SJSA1 (cell line): ENCODE measurements at regions not wholly inside any gene's neighbourhood (a gene's known extent, or its start where the extent isn't known, plus 50 kb on each side); places are given as distances from the start of the nearest gene placed in this dataset.

ENCODE experiments used
- DNase-seq, 2 experiments: peaks; one replicate each; pipeline ENCODE4 v3.0.0-alpha.2; 2015 to 2020; ENCODE audit warnings: low spot score in 2 of 2, low read depth in 1 of 2
- H3K27ac ChIP-seq: fragments of 250-450 bp; sonication (Bioruptor Pico); 2 replicates; pipeline ENCODE4 v1.5.1; 2020; ENCODE audit warnings: mild to moderate bottlenecking, moderate library complexity
- H3K27me3 ChIP-seq: fragments of 250-450 bp; sonication (Bioruptor Pico); replicated peaks from 2 replicates; pipeline ENCODE4 v1.5.1; 2020; ENCODE audit warnings: mild to moderate bottlenecking, moderate library complexity
- H3K36me3 ChIP-seq: fragments of 250-450 bp; sonication (Bioruptor Pico); 2 replicates; pipeline ENCODE4 v1.5.1; 2020; ENCODE audit warnings: mild to moderate bottlenecking
- H3K4me1 ChIP-seq: fragments of 250-450 bp; sonication (Bioruptor Pico); replicated peaks from 2 replicates; pipeline ENCODE4 v1.6.1; 2021; ENCODE audit warnings: mild to moderate bottlenecking
- H3K4me3 ChIP-seq: fragments of 250-450 bp; sonication (Bioruptor Pico); 2 replicates; pipeline ENCODE4 v1.5.1; 2020; ENCODE audit warnings: mild to moderate bottlenecking
- H3K9me3 ChIP-seq: fragments of 250-450 bp; sonication (Bioruptor Pico); replicated peaks from 2 replicates; pipeline ENCODE4 v1.5.1; 2020; ENCODE audit warnings: mild to moderate bottlenecking

- Histone ChIP-seq H3K9me3 (no peaks in the 10 kb centered on the region), H3K27me3 (no peaks in the 10 kb centered on the region), H3K36me3 (no peaks in the 10 kb centered on the region), H3K4me3 (no peak overlapping the region), H3K27ac (no peak overlapping the region), H3K4me1 (no peaks in the 10 kb centered on the region)
- no peak for DNase-seq
These were observed 489.7 kb upstream of the RGS18 start for GRCh38 chr1:191668525-191668924.

- Histone ChIP-seq H3K4me1 (no peaks in the 10 kb centered on the region), H3K4me3 (no peak overlapping the region), H3K9me3 (no peaks in the 10 kb centered on the region), H3K27ac (no peak overlapping the region), H3K27me3 (no peaks in the 10 kb centered on the region), H3K36me3 (no peaks in the 10 kb centered on the region)
- no peak for DNase-seq
These were observed 488.6 kb upstream of the RGS18 start for GRCh38 chr1:191669629-191670028.

GRCh38 chr1:191671236-191671635 is 487.0 kb upstream of the RGS18 start:
- Histone ChIP-seq H3K36me3 (no peaks in the 10 kb centered on the region), H3K9me3 (no peaks in the 10 kb centered on the region; the same call in 1 of the 2 replicates), H3K27ac (no peak overlapping the region), H3K4me1 (no peaks in the 10 kb centered on the region), H3K27me3 (no peaks in the 10 kb centered on the region), H3K4me3 (no peak overlapping the region)
- DNase-seq, result no peak

- peaks cover 2% of the 10 kb centered on the region; the same call in 1 of the 2 replicates for H3K9me3 ChIP-seq
These were observed 483.6 kb upstream of the RGS18 start for GRCh38 chr1:191674626-191675179.

GRCh38 chr1:191675856-191676783 is 482.1 kb upstream of the RGS18 start:
- Histone ChIP-seq H3K4me3 (no peak overlapping the region), H3K36me3 (no peaks in the 10 kb centered on the region), H3K4me1 (no peaks in the 10 kb centered on the region), H3K27ac (no peak overlapping the region), H3K27me3 (no peaks in the 10 kb centered on the region), H3K9me3 (peaks cover 2% of the 10 kb centered on the region; the same call in 1 of the 2 replicates)
- DNase-seq, result no peak

More at GRCh38 chr1:191674626-191675179, 483.6 kb upstream of the RGS18 start:
- Histone ChIP-seq H3K27me3 (no peaks in the 10 kb centered on the region), H3K4me3 (no peak overlapping the region), H3K4me1 (no peaks in the 10 kb centered on the region), H3K36me3 (no peaks in the 10 kb centered on the region), H3K27ac (no peak overlapping the region)
- no peak for DNase-seq

GRCh38 chr1:191685669-191686068 is 472.6 kb upstream of the RGS18 start:
- no peak for DNase-seq
- H3K4me1 ChIP-seq, result no peaks in the 10 kb centered on the region
- no peaks in the 10 kb centered on the region for H3K9me3 ChIP-seq
- H3K27me3 ChIP-seq, result no peaks in the 10 kb centered on the region
- H3K36me3 ChIP-seq, result no peaks in the 10 kb centered on the region
- H3K27ac ChIP-seq, result no peak overlapping the region
- H3K4me3 ChIP-seq, result no peak overlapping the region

GRCh38 chr1:191687721-191688120 is 470.5 kb upstream of the RGS18 start:
- Histone ChIP-seq H3K27ac (no peak overlapping the region), H3K4me1 (no peaks in the 10 kb centered on the region), H3K4me3 (no peak overlapping the region), H3K27me3 (no peaks in the 10 kb centered on the region), H3K36me3 (no peaks in the 10 kb centered on the region), H3K9me3 (no peaks in the 10 kb centered on the region)
- DNase-seq, result no peak

- no peak for DNase-seq
- Histone ChIP-seq H3K36me3 (no peaks in the 10 kb centered on the region), H3K4me1 (no peaks in the 10 kb centered on the region), H3K27me3 (no peaks in the 10 kb centered on the region), H3K4me3 (no peak overlapping the region), H3K9me3 (no peaks in the 10 kb centered on the region), H3K27ac (no peak overlapping the region)
These were observed 467.3 kb upstream of the RGS18 start for GRCh38 chr1:191690931-191691330.

GRCh38 chr1:191693797-191694196 is 464.5 kb upstream of the RGS18 start:
- H3K4me1 ChIP-seq, result no peaks in the 10 kb centered on the region
- H3K27ac ChIP-seq, result no peak overlapping the region
- no peak overlapping the region for H3K4me3 ChIP-seq
- DNase-seq, result no peak
- no peaks in the 10 kb centered on the region for H3K9me3 ChIP-seq
- H3K36me3 ChIP-seq, result no peaks in the 10 kb centered on the region
- no peaks in the 10 kb centered on the region for H3K27me3 ChIP-seq

- Histone ChIP-seq H3K36me3 (no peaks in the 10 kb centered on the region), H3K27ac (no peak overlapping the region), H3K9me3 (no peaks in the 10 kb centered on the region; the same call in 1 of the 2 replicates), H3K4me1 (no peaks in the 10 kb centered on the region), H3K27me3 (no peaks in the 10 kb centered on the region), H3K4me3 (no peak overlapping the region)
- no peak for DNase-seq
These were observed 462.4 kb upstream of the RGS18 start for GRCh38 chr1:191695865-191696264.

GRCh38 chr1:191696354-191696753 is 461.9 kb upstream of the RGS18 start:
- no peaks in the 10 kb centered on the region for H3K36me3 ChIP-seq
- no peak for DNase-seq
- no peak overlapping the region for H3K27ac ChIP-seq
- no peaks in the 10 kb centered on the region; the same call in 1 of the 2 replicates for H3K9me3 ChIP-seq
- no peaks in the 10 kb centered on the region for H3K27me3 ChIP-seq
- no peaks in the 10 kb centered on the region for H3K4me1 ChIP-seq
- no peak overlapping the region for H3K4me3 ChIP-seq

GRCh38 chr1:191697556-191697955 is 460.7 kb upstream of the RGS18 start:
- Histone ChIP-seq H3K27me3 (no peaks in the 10 kb centered on the region), H3K4me1 (no peaks in the 10 kb centered on the region), H3K9me3 (no peaks in the 10 kb centered on the region; the same call in 1 of the 2 replicates), H3K36me3 (no peaks in the 10 kb centered on the region), H3K27ac (no peak overlapping the region), H3K4me3 (no peak overlapping the region)
- no peak for DNase-seq

- Histone ChIP-seq H3K4me3 (no peak overlapping the region), H3K27ac (no peak overlapping the region), H3K9me3 (no peaks in the 10 kb centered on the region; the same call in 1 of the 2 replicates), H3K4me1 (no peaks in the 10 kb centered on the region), H3K27me3 (no peaks in the 10 kb centered on the region), H3K36me3 (no peaks in the 10 kb centered on the region)
- DNase-seq, result no peak
These were observed 460.0 kb upstream of the RGS18 start for GRCh38 chr1:191698246-191698645.

GRCh38 chr1:191699343-191699742 is 458.9 kb upstream of the RGS18 start:
- no peak overlapping the region for H3K4me3 ChIP-seq
- H3K4me1 ChIP-seq, result no peaks in the 10 kb centered on the region
- no peaks in the 10 kb centered on the region; the same call in 1 of the 2 replicates for H3K9me3 ChIP-seq
- H3K36me3 ChIP-seq, result no peaks in the 10 kb centered on the region
- no peak for DNase-seq
- no peak overlapping the region for H3K27ac ChIP-seq
- H3K27me3 ChIP-seq, result no peaks in the 10 kb centered on the region
